ENCODE measurements at regions not wholly inside any gene's neighbourhood (a gene's known extent, or its start where the extent isn't known, plus 50 kb on each side); places are given as distances from the start of the nearest gene placed in this dataset.
"Not testable (repeated sequence)": the region's sequence is repeated elsewhere in the genome, so short reads cannot be mapped to it uniquely, and the experiment has no call there.

DNA sequence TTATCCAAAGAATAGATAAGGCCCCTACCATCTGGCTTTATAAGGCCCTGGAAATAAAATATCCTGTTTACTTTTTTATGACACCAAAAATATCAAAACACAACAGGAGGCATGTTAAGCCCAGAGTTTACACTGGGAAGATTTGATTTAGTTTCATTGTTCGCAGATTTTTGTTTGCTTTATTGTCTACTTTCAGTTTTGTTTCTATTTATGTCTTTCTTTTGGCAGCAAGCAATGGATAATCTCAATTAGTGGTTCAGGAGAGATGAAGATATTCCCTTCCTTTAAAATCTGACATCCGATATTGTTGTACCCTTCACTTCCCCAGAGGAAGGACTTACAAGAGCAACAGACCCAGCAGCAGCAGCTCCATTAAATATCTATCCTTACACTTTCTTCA, 249.4 kb upstream of the ARPP21 start:
- DNase-seq (ENCODE audit: low read depth in 2 of 2), result no peak

DNA sequence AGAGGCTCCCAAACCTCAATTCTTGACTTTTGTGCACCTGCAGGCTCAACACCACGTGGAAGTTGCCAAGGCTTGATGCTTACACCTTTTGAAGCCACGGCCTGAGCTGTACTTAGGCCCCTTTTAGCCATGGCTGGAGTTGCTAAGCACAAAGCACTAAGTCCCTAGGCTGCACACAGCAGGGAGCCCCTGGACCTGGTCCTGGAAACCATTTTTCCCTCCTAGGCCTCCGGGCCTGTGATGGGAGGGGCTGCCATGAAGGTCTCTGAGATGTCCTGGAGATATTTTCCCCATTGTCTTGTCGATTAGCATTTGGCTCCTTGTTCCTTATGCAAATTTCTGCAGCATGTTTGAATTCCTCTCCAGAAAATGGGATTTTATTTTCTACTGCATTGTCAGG, 247.1 kb upstream of the ARPP21 start:
- no peak for DNase-seq (ENCODE audit: low read depth in 2 of 2)

DNA sequence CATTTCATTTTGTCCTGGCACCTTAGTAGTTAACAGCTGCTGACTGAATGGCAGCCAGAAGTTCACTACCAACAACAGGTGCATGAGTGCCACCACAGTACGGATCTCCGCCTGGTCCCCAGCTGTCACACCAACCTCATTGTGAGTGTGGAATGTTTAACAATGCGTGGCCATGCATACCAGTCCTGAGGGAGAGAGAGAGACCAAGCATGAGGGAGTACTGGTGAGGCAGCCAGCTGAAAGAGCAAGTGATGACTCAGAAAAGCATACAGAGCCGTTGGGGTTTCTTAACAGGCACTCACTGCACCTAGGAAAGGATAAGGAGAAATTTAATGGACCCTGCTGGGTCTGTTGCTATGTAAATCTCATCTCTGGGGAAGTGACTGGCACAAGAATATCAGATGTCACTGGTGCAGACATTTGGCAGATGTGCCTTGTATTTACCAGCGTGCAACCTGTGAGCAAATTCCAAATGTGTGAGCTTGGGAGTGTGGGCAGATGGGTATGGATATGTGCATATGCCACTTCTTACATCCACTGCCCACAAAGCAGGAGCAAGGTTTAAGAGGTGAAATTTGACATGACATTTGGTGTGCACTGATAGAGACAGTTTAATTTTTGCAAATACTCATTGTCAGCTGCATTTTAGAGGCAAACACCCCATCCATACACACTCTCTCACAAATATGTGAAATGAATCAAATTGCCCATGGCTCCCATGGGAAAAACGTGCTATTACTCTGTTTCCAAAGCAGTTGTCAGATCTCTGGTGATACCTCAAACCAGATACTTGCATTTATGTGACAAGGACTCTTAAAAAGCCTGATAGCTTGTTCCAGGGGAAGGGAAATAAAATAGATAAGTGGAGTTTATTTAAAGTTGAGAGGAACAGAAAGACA, 245.2 kb upstream of the ARPP21 start:
- DNase-seq (ENCODE audit: low read depth in 2 of 2), result no peak

DNA sequence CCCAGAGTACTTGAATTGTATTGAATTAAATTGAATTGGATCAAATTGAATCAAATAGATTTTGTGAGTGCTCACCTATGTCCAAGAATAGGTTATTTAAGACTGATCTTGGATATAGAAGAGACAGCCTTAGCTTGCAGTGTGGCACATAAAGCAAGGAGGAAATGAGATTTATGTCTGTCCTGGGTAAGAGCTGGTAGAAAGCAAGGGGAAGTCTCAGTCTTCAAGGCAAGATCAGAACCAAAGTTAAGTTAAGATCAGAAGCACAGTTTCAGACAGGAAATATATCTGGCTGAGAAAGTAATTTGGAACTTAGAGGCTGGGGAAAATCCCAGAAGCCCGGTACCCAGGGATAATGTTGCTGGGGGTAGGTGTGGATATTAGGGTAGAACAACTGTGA, 244.4 kb upstream of the ARPP21 start:
- DNase-seq (ENCODE audit: low read depth in 2 of 2), result no peak

DNA sequence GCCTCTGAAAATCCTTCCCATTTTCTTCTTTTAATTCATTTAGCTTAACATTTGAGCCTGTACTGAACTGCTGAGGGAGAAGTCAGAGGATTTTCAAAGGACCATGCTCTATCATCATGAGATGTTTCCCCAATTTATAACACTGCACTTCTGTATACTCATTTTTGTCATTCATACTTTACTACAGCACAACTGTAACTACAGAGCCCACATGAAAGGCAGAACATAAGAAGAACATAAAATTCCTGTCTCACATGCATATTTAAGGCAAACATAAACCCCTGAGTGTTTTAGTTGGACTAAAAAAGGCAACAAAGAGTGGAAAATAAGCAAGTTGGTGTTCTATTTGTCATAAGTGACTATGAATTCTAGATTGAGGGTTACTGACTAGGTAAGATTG, 237.7 kb upstream of the ARPP21 start:
- no peak for DNase-seq (ENCODE audit: low read depth in 2 of 2)

DNA sequence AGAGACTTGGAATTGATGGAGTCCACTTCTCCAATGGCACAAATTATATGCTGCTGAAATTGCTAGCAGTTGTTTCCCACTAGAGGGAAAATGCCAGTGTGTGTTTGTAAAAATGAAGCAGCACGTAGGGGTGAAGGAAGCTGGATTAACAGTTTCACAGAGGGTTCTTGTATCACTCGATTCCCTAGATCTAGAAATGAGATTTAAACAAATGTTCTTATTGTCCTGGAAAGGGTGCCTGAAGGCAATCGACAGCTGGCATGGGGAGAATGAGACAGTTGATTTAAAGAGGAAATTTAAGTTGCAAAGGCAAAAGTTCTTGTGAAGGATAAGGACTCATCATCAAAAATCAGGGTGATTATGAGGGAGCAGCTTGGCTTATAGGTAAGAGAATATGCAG, 234.8 kb upstream of the ARPP21 start:
- DNase-seq (ENCODE audit: low read depth in 2 of 2), result no peak

DNA sequence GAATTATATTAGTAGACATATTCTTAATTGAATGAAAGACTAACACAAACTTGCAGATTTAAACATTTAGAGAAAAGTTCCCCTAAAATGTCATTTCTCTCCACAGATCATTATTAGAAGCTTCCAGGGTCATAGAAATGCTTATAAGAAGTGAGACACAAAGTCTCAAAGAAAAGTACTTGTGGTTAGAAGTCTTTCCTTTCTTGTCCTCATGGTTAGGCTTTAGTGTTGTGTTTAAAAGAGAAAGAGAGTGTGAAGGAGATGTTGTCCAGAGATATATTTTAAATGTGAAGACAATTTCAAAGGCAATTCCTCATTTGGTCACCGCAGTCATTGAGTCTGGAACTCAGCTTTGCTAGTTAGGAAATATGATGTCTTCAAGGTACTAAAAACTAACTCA, 230.4 kb upstream of the ARPP21 start:
- no peak for DNase-seq (ENCODE audit: low read depth in 2 of 2)

DNA sequence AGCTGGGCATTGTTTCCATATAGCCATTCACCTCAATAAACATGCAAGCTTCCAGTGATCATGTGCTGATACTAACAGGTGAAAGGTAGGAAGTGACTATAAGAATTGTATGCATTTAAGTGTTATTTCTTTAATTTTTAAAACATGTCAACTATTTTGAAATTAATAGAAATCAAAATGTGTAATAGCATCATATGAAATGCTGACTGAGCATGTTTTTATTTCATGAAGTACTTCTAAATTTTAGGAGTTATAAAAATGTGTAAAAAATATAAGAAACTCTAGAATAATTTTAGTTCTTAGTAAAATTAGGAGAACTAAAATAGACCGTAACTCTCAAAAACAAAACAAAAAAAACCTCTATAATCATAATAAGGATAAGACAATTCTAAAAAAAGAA, 229.3 kb upstream of the ARPP21 start:
- DNase-seq (ENCODE audit: low read depth in 2 of 2), result no peak

DNA sequence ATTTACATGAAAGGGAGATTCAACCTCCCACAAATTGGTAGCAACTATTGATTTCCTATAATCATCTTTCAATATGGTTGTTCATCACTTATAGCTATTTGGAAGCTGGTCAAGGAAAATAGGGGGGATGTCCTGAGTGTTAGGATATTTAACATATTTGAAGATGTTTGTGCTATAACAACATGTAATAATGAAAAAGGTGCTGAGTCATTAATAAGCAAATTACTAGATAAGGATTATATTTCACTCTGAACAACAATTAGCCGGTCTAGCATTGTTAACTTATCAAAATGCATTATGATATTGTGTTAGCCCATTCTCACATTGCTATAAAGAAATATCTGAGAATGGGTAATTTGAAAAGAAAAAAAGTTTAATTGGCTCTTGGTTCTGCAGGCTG, 225.8 kb upstream of the ARPP21 start:
- no peak for DNase-seq (ENCODE audit: low read depth in 2 of 2)

DNA sequence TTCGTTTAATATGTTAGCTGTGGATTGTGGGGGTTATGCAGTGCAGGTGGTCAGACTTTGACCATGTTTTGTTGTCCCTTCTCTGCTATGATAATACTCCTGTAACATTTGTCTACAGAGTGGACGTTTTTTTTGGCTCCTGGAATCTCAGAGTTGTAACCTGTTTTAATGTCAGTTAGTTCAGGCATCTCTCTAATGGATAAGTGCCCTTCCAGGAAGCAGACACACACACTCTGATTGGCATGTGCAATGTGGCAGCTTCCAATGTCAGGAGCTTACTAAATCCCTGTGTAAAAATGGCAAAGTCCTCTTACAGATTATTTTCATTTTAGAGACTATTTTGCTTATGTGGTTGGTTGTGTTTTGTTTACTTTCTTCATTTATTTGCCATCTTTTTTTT, 222.2 kb upstream of the ARPP21 start:
- DNase-seq (ENCODE audit: low read depth in 2 of 2), result no peak

DNA sequence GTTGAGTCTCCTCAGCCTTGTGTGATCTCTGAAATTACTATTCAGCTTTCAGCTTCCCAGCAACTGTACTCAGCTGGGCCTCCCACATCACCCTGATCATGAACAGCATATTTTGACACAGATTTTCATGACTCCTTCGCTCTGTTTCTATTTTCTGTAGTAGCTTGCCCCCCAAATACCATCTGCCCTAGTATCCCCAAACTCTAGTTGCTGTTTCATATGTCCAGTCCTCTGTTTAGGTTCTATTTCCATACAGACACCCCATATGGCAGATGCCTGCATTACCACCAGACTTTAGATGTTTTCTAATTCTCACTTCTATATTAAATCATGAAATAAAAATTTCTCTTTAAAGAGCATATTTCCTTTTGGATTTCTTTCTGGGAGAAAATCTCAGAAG, 217.2 kb upstream of the ARPP21 start:
- no peak for DNase-seq (ENCODE audit: low read depth in 2 of 2)

DNA sequence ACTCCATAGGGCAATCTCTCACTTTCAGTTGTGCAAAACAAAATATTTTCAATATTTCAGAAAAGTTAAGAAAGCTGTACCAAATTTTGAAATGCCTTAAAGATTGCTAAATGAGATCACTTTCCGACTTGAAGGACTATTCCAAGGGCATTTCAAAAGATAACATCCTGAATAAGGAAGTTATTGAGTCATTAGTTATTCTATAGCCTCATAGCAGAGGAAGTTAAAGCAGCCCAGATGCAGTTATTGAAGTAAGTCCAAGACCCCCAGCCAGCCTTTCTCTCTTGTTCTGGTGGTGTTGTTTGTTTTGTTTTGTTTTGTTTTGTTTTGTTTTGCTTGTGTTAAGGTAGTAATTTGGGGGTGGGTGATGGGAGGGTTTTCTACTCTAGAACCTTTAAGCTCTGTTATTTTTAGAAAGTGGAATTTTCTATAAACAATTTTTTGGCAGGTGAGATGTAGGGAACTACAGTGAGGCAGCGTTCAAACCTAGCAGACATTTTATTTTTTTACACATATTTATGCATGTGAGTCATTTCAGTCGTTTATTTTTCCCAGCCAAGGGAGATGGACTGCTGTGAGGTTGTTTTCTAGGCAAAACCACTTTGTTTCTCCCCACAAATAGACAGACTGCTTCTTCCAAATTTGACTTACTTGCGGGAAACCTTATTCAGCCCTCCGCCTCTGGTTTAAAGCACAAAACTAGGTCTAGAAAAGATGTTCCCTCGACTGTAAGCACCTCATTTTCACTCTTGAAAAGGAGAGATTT, 216.3 kb upstream of the ARPP21 start:
- no peak for DNase-seq (ENCODE audit: low read depth in 2 of 2)

DNA sequence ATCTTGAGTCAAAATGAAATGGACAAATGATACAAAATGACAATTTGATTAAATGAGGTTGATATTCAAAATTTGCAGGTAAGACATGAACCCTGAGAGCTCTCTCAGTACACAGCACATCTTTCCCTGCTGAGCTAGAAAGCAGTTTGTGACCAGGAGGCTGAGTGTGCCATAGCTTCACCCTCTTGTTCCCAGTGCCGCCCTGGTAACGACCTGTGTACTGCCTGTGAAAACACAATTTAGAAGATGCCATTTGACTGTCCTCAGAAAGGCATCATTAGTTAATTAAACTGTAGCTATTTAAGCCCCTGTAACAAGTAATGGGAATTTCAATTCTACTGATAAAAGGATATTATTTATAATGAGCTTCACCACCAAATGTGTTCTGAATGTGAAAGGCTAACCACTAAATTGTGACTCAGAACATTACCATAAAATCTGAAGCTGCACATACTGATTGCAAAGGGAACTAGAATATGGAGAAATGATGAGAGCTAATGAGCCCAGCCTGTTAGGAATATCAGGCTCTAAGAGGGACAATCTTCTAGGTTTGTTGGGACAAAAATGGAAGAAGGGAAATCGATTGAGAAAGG, 212.9 kb upstream of the ARPP21 start:
- DNase-seq (ENCODE audit: low read depth in 2 of 2), result no peak

DNA sequence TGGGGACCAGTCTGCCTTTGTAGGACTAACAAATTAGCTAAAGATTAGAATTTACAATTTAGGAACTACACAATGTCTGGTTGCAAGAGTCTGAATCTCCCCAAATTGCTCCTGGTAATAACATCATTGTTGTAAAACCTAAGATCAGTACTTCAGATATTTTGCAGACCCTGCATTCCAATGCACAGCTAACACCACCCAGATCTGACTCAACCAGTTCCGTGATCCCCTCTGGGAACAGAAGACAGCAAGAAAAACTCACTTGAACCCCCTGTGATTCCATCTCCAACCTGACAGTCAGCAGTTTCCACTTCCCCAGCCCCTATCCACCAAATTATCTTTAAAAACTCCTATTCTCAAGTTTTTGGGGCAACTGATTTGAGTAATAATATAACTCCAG, 201.9 kb upstream of the ARPP21 start:
- no peak for DNase-seq (ENCODE audit: low read depth in 2 of 2)

DNA sequence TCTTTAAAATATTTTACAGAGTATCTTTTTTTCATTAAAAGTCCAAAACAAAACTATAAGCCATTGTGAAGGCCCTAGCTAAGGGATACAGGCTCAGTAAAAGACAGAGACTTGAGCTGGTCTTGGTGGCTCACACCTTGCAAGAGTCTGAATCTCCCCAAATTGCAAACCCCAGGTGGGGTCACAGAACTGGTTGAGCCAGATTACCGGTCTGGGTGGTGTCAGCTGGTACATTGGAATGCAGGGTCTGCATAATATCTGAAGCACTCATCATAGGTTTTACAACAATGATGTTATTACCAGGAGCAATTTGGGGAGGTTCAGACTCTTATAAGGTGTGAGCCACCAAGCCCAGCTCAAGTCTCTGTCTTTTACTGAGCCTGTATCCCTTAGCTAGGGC, 201.2 kb upstream of the ARPP21 start:
- no peak for DNase-seq (ENCODE audit: low read depth in 2 of 2)

DNA sequence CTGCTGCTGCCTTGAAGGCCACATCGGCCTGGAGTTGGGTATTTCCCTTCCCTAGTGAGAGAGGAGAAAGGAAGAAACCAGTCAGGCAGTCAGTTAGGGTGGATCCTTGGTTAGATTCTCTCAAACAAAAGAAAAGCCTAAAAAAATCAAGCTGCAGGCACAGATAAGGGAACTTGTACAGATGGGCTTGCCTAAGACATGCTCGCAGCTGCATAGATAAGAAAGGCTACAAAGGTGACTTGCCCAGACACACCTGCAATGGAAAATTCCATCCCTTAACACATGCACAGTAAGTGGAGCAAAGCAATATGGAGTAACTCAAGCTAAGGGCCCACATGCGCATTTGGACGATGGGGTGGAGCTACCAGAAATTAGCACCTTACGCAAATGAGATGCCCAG, 199.7 kb upstream of the ARPP21 start:
- DNase-seq (ENCODE audit: low read depth in 2 of 2), result no peak

DNA sequence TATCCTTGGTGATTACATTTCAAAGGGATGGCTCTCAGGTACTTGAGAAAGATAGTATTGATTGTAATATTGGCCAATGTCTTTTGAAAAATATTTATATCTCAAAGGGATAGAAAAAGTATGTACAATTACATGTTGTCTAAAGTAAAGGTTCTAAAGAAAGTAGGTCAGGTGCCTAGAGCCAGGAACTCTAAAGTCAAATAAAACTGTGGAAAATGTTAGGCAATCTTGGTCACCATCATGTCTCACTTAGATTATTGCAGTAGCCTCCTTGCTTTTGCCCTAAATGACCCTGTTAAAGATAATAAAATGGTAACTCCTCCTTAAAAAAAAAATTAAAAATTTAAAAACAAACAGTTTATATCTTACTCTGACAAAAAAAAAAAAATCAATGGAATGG, 198.5 kb upstream of the ARPP21 start:
- DNase-seq (ENCODE audit: low read depth in 2 of 2), result no peak

DNA sequence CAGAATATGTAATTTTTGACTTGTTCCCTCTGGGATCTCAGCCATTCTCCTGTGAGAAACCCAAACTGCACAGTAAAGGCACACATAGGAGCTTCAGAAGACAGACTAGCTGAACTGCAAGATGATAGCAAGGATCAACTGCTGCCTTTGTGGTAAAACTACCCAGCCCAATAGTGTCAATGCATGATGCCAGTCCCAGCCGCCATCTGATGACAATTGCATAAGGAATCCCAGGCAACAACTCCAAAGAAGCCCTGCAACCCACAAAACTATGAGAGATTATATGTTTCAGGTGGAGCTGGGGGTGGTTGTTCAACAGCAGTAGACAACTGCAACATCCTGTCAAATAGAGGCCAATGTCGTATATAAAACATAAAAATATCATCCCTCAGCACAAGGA, 192.4 kb upstream of the ARPP21 start:
- no peak for DNase-seq (ENCODE audit: low read depth in 2 of 2)

DNA sequence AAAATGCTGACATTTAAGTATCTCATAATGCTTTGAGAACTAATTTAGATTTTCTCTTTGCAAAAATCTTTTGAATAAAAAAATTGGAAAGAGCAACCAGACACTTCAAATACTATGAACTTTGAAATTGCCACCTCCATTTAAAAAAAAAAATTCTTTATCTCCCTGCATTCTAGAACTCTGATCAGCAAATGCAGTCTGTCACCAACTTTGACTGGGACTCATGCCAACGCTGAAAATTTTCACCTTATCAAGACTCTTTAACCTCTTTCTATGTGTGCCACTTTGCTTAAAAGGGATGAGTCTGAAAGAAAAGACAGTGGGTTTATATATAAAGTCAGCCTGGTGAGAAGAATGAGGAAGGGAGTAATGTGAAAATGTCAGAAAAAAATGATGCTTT, 191.2 kb upstream of the ARPP21 start:
- no peak for DNase-seq (ENCODE audit: low read depth in 2 of 2)

DNA sequence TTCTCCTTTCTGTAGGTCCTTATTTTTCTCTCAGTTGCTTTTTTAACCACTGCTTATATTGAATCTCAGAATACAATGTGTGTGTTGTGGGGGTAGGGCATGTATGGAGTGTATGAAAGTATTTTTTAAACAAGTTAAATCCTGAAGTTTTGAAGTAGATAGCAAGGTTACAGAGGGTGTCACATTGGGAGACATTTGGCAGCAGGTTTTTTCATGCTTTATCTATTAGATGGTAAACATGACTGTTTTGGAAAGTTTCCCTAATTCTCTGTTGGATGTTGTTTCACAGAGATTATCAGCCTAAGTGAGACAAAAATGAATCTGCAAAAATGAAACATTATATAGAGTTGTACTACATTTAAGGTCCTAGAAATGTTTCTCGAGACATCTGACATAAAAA, 190.6 kb upstream of the ARPP21 start:
- DNase-seq (ENCODE audit: low read depth in 2 of 2), result no peak

DNA sequence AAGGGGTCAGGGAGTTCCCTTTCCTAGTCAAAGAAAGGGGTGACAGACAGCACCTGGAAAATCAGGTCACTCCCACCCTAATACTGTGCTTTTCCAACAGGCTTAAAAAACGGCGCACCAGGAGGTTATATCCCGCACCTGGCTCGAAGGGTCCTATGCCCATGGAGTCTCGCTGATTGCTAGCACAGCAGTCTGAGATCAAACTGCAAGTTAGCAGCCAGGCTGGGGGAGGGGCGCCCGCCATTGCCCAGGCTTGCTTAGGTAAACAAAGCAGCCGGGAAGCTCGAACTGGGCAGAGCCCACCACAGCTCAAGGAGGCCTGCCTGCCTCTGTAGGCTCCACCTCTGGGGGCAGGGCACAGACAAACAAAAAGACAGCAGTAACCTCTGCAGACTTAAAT, 184.5 kb upstream of the ARPP21 start:
- not testable (repeated sequence) for DNase-seq (ENCODE audit: low read depth in 2 of 2)

DNA sequence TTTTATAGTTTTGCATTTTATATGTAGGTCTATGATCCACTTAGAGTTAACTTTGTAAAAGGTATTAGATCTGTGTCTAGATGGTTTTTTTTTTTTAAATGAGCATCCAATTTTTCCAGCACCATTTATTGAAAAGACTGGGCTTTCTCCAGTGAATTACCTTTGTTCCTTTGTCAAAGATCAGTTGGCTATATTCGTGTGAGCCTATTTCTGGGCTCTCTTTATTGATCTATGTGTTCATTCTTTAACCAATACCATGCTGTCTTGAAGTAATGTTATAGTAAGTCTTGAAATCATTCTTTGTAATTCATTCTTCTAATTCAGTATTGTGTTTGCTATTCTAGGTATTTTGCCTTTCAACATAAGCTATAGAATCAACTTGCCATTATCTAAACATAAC, 165.4 kb upstream of the ARPP21 start:
- DNase-seq (ENCODE audit: low read depth in 2 of 2), result no peak

DNA sequence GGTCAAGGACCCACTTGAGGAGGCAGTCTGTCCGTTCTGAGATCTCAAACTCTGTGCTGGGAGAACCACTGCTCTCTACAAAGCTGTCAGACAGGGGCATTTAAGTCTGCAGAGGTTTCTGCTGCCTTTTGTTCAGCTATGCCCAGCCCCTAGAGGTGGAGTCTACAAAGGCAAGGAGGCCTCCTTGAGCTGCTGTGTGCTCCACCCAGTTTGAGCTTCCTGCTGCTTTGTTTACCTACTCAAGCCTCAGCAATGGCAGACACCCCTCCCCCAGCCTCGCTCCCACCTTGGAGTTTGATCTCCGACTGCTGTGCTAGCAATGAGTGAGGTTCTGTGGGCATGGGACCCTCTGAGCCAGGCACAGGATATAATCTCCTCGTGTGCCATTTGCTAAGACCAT, 156.8 kb upstream of the ARPP21 start:
- not testable (repeated sequence) for DNase-seq (ENCODE audit: low read depth in 2 of 2)

Data from stimulated activated CD8-positive, alpha-beta memory T cell treated with anti-CD3 and anti-CD28 coated beads, Interleukin-15, amount 100 ng/mL, for 48 hours (primary cell).